ENCODE measurements at regions not wholly inside any gene's neighbourhood (a gene's known extent, or its start where the extent isn't known, plus 50 kb on each side); places are given as distances from the start of the nearest gene placed in this dataset.

DNA sequence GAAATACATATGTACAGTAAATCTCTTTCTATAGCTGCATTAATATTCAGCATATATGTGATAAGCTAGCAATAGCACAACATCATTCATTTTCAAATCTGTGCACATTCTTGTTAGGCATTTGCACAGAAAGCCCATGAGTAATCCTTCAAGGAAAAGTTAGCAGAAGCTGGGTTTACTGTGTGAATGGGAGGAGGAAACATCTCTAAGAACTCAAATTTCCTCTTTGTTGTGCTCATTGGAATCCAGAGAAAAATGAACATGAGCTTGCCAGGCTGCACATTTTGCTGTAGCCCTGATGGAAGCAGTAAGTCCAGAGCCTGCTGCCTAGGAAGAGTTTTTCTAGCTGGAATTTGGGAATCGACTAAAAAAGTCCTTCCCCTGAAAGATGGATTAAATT is 214.2 kb upstream of the FOXD3 start:
- TF ChIP-seq, protein P1, sequence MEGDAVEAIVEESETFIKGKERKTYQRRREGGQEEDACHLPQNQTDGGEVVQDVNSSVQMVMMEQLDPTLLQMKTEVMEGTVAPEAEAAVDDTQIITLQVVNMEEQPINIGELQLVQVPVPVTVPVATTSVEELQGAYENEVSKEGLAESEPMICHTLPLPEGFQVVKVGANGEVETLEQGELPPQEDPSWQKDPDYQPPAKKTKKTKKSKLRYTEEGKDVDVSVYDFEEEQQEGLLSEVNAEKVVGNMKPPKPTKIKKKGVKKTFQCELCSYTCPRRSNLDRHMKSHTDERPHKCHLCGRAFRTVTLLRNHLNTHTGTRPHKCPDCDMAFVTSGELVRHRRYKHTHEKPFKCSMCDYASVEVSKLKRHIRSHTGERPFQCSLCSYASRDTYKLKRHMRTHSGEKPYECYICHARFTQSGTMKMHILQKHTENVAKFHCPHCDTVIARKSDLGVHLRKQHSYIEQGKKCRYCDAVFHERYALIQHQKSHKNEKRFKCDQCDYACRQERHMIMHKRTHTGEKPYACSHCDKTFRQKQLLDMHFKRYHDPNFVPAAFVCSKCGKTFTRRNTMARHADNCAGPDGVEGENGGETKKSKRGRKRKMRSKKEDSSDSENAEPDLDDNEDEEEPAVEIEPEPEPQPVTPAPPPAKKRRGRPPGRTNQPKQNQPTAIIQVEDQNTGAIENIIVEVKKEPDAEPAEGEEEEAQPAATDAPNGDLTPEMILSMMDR (IDR thresholded peaks at IDR 0.05 in 2 of 3, conservative IDR thresholded peaks at IDR 0.05 in 1 of 3; ENCODE audit: control insufficient read depth in 2 of 3, extremely low read depth in 1 of 3, insufficient read depth in 1 of 3, low read depth in 3 of 3, low read length in 3 of 3), result no peak
- TF ChIP-seq ZNF207 (IDR thresholded peaks at IDR 0.05; ENCODE audit: borderline replicate concordance) (no peak), RAD21 (IDR thresholded peaks at IDR 0.05; ENCODE audit: insufficient read depth, low read depth, low read length) (no peak), EP300 (IDR thresholded peaks at IDR 0.05; ENCODE audit: borderline replicate concordance in 1 of 2, control insufficient read depth in 1 of 2, low read depth in 2 of 2, low read length in 2 of 2) (no peak), EZH2 (IDR thresholded peaks at IDR 0.05; ENCODE audit: borderline replicate concordance, control insufficient read depth, low read depth, low read length) (no peak), SMAD5 (IDR thresholded peaks at IDR 0.05; ENCODE audit: low read depth) (no peak), CREM (IDR thresholded peaks at IDR 0.05; ENCODE audit: low read depth) (no peak), REST (IDR thresholded peaks at IDR 0.05; ENCODE audit: low read depth, low read length) (no peak), SUPT20H (IDR thresholded peaks at IDR 0.05; ENCODE audit: borderline replicate concordance, control insufficient read depth, low read depth, low read length) (no peak), POLR2AphosphoS5 (IDR thresholded peaks at IDR 0.05; ENCODE audit: low read length) (no peak), TCF12 (IDR thresholded peaks at IDR 0.05; ENCODE audit: low read depth, low read length) (no peak), PML (IDR thresholded peaks at IDR 0.05; ENCODE audit: low read length) (no peak)
